ENCODE measurements at regions not wholly inside any gene's neighbourhood (a gene's known extent, or its start where the extent isn't known, plus 50 kb on each side); places are given as distances from the start of the nearest gene placed in this dataset.
"Not testable (repeated sequence)": the region's sequence is repeated elsewhere in the genome, so short reads cannot be mapped to it uniquely, and the experiment has no call there.

- CTCF ChIA-PET; DNase-seq; H3K27me3 Mint-ChIP-seq; ATAC-seq; POLR2A ChIA-PET; H3K27ac Mint-ChIP-seq; H3K9me3 Mint-ChIP-seq; H3K36me3 Mint-ChIP-seq (ENCODE audit: low read depth); intact Hi-C loops (cut with micrococcal nuclease); H3K4me3 Mint-ChIP-seq; H3K4me1 Mint-ChIP-seq (ENCODE audit: low read depth): not testable (repeated sequence)
Measured at GRCh38 chr14:105720852-105721601, 194.6 kb downstream of the TMEM121 start.

- POLR2A ChIA-PET, CTCF ChIA-PET: not testable (repeated sequence)
Measured at GRCh38 chr14:105721602-105721970, 195.2 kb downstream of the TMEM121 start.

GRCh38 chr14:105721996-105722709, 195.8 kb downstream of the TMEM121 start:
- H3K27me3 Mint-ChIP-seq; H3K9me3 Mint-ChIP-seq; intact Hi-C loops (cut with micrococcal nuclease); H3K4me1 Mint-ChIP-seq (ENCODE audit: low read depth); H3K4me3 Mint-ChIP-seq; H3K36me3 Mint-ChIP-seq (ENCODE audit: low read depth); H3K27ac Mint-ChIP-seq; CTCF ChIA-PET; DNase-seq; ATAC-seq; POLR2A ChIA-PET: not testable (repeated sequence)

More at GRCh38 chr14:105721602-105721970, 195.2 kb downstream of the TMEM121 start:
- H3K9me3 Mint-ChIP-seq; H3K27ac Mint-ChIP-seq; H3K4me1 Mint-ChIP-seq (ENCODE audit: low read depth); DNase-seq; ATAC-seq; H3K36me3 Mint-ChIP-seq (ENCODE audit: low read depth); H3K27me3 Mint-ChIP-seq; H3K4me3 Mint-ChIP-seq; intact Hi-C loops (cut with micrococcal nuclease): not testable (repeated sequence)

GRCh38 chr14:105723271-105723670, 196.9 kb downstream of the TMEM121 start:
- H3K4me3 Mint-ChIP-seq; CTCF ChIA-PET; POLR2A ChIA-PET; H3K27ac Mint-ChIP-seq; H3K9me3 Mint-ChIP-seq; DNase-seq; H3K36me3 Mint-ChIP-seq (ENCODE audit: low read depth); H3K4me1 Mint-ChIP-seq (ENCODE audit: low read depth); intact Hi-C loops (cut with micrococcal nuclease); ATAC-seq; H3K27me3 Mint-ChIP-seq: not testable (repeated sequence)

- CTCF ChIA-PET; H3K4me3 Mint-ChIP-seq; H3K27me3 Mint-ChIP-seq; DNase-seq; H3K27ac Mint-ChIP-seq; ATAC-seq; intact Hi-C loops (cut with micrococcal nuclease); H3K9me3 Mint-ChIP-seq; POLR2A ChIA-PET; H3K4me1 Mint-ChIP-seq (ENCODE audit: low read depth); H3K36me3 Mint-ChIP-seq (ENCODE audit: low read depth): not testable (repeated sequence)
Measured at GRCh38 chr14:105723776-105724175, 197.4 kb downstream of the TMEM121 start.

- H3K4me3 Mint-ChIP-seq; POLR2A ChIA-PET; H3K4me1 Mint-ChIP-seq (ENCODE audit: low read depth); ATAC-seq; intact Hi-C loops (cut with micrococcal nuclease); H3K27ac Mint-ChIP-seq; DNase-seq; CTCF ChIA-PET; H3K27me3 Mint-ChIP-seq; H3K9me3 Mint-ChIP-seq; H3K36me3 Mint-ChIP-seq (ENCODE audit: low read depth): not testable (repeated sequence)
Measured at GRCh38 chr14:105729825-105730368, 203.5 kb downstream of the TMEM121 start.

- H3K27me3 Mint-ChIP-seq; ATAC-seq; CTCF ChIA-PET; POLR2A ChIA-PET; H3K36me3 Mint-ChIP-seq (ENCODE audit: low read depth); intact Hi-C loops (cut with micrococcal nuclease); H3K4me1 Mint-ChIP-seq (ENCODE audit: low read depth); DNase-seq; H3K9me3 Mint-ChIP-seq; H3K27ac Mint-ChIP-seq; H3K4me3 Mint-ChIP-seq: not testable (repeated sequence)
Measured at GRCh38 chr14:105730731-105731130, 204.3 kb downstream of the TMEM121 start.

- H3K36me3 Mint-ChIP-seq (ENCODE audit: low read depth); H3K27me3 Mint-ChIP-seq; DNase-seq; H3K27ac Mint-ChIP-seq; H3K9me3 Mint-ChIP-seq; H3K4me3 Mint-ChIP-seq; CTCF ChIA-PET; intact Hi-C loops (cut with micrococcal nuclease); ATAC-seq; H3K4me1 Mint-ChIP-seq (ENCODE audit: low read depth); POLR2A ChIA-PET: not testable (repeated sequence)
Measured at GRCh38 chr14:105731221-105731985, 205.0 kb downstream of the TMEM121 start.
